Neural progenitor cell (in vitro differentiated cells): ENCODE measurements at regions not wholly inside any gene's neighbourhood (a gene's known extent, or its start where the extent isn't known, plus 50 kb on each side); places are given as distances from the start of the nearest gene placed in this dataset.
A peak's percentile ranks its signal among the peaks of the same experiment; 100 is the strongest.

Experiments
- DNase-seq: peaks from one replicate; pipeline ENCODE4 v3.0.0-alpha.2; 2016; ENCODE audit warnings: low spot score
- H2AFZ ChIP-seq: fragments of 200-600 bp; sonication (generic); replicated peaks from 2 replicates; pipeline ENCODE4 v1.6.1; 2016; ENCODE audit warnings: antibody characterized with exemption
- H3F3A ChIP-seq: fragments of 200-600 bp; sonication (generic); 2 replicates; pipeline ENCODE4 v1.6.1; 2016; ENCODE audit warnings: antibody characterized with exemption, low read depth
- H3K27ac ChIP-seq: fragments of 200-600 bp; sonication (generic); 2 replicates; pipeline ENCODE4 v1.5.1; 2016; ENCODE audit warnings: mild to moderate bottlenecking
- H3K27me3 ChIP-seq: fragments of 200-600 bp; sonication (generic); 2 replicates; pipeline ENCODE4 v1.6.1; 2016; ENCODE audit warnings: mild to moderate bottlenecking, moderate library complexity
- H3K36me3 ChIP-seq: fragments of 200-600 bp; sonication (generic); 2 replicates; pipeline ENCODE4 v1.5.1; 2016
- H3K4me1 ChIP-seq: fragments of 200-600 bp; sonication (generic); 2 replicates; pipeline ENCODE4 v1.6.1; 2016; ENCODE audit warnings: mixed run types
- H3K4me2 ChIP-seq: fragments of 200-600 bp; sonication (generic); 2 replicates; pipeline ENCODE4 v1.6.1; 2016
- H3K4me3 ChIP-seq: fragments of 200-600 bp; sonication (generic); 2 replicates; pipeline ENCODE4 v1.5.1; 2016
- H3K79me2 ChIP-seq: fragments of 200-600 bp; sonication (generic); 2 replicates; pipeline ENCODE4 v1.6.1; 2016; ENCODE audit warnings: low read depth
- H3K9ac ChIP-seq: fragments of 200-600 bp; sonication (generic); 2 replicates; pipeline ENCODE4 v1.6.1; 2016
- H3K9me3 ChIP-seq: fragments of 200-600 bp; sonication (generic); 2 replicates; pipeline ENCODE4 v1.5.1; 2016; ENCODE audit warnings: low read depth
- H4K20me1 ChIP-seq: fragments of 200-600 bp; sonication (generic); 2 replicates; pipeline ENCODE4 v1.6.1; 2016; ENCODE audit warnings: low read depth
- H3K27ac Mint-ChIP-seq: 3 replicates; pipeline ENCODE4 v1.8.0; 2021; ENCODE audit warnings: mixed read lengths
- H3K27me3 Mint-ChIP-seq: 2 replicates; pipeline ENCODE4 v1.8.0; 2022; ENCODE audit warnings: low read depth, mild to moderate bottlenecking, inconsistent platforms, moderate library complexity, mixed read lengths; ENCODE audit not compliant: insufficient read depth
- H3K36me3 Mint-ChIP-seq: 3 replicates; pipeline ENCODE4 v1.8.0; 2021; ENCODE audit warnings: mixed read lengths
- H3K4me1 Mint-ChIP-seq: 3 replicates; pipeline ENCODE4 v1.8.0; 2021; ENCODE audit warnings: mixed read lengths
- H3K4me3 Mint-ChIP-seq: 3 replicates; pipeline ENCODE4 v1.8.0; 2021; ENCODE audit warnings: mild to moderate bottlenecking, moderate library complexity, mixed read lengths
- H3K9me3 Mint-ChIP-seq: 3 replicates; pipeline ENCODE4 v1.8.0; 2020; ENCODE audit warnings: mixed read lengths
- EZH2 ChIP-seq: fragments of 200-600 bp; sonication (generic); IDR thresholded peaks from 2 replicates; pipeline ENCODE4 v1.6.1; 2017; ENCODE audit warnings: antibody characterized with exemption, mild to moderate bottlenecking, moderate library complexity
- EZH2phosphoT487 ChIP-seq: fragments of 200-600 bp; sonication (generic); IDR thresholded peaks from 2 replicates; pipeline ENCODE4 v1.6.1; 2017; ENCODE audit warnings: antibody characterized with exemption
- TF ChIP-seq, protein P1 (sequence below): fragments of 200-600 bp; sonication (generic); IDR thresholded peaks from 2 replicates; pipeline ENCODE4 v1.5.1; 2017; ENCODE audit warnings: antibody characterized with exemption, mild to moderate bottlenecking

DNA sequence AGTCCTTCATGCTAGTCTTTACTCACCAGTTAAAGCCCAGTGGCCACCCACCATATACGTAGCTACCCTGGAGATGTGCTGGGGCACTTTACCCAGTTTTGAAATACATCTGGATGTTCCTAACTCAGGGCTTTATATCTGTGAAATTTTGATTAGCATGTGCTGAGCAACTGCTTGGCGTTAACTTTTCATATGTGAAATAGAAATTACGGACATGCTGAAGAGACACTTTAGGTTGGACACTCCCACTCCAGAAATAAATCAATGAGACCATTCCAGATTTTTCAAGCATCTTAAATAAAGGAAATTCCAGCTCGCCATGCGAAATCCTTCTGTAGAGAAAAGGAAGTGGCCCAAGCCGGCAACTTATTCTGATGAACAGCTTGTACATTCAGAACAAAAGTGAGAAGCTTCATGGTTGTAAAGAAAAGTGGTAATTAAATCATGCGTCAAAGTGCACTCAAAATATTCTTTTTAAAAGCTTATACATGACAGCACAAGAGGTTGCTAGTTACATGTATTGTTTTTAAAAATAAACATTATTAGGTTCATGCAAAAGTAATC, 153.5 kb upstream of the ITGB1 start:
- TF ChIP-seq EZH2 (no peak), EZH2phosphoT487 (no peak)
- TF ChIP-seq, protein P1, sequence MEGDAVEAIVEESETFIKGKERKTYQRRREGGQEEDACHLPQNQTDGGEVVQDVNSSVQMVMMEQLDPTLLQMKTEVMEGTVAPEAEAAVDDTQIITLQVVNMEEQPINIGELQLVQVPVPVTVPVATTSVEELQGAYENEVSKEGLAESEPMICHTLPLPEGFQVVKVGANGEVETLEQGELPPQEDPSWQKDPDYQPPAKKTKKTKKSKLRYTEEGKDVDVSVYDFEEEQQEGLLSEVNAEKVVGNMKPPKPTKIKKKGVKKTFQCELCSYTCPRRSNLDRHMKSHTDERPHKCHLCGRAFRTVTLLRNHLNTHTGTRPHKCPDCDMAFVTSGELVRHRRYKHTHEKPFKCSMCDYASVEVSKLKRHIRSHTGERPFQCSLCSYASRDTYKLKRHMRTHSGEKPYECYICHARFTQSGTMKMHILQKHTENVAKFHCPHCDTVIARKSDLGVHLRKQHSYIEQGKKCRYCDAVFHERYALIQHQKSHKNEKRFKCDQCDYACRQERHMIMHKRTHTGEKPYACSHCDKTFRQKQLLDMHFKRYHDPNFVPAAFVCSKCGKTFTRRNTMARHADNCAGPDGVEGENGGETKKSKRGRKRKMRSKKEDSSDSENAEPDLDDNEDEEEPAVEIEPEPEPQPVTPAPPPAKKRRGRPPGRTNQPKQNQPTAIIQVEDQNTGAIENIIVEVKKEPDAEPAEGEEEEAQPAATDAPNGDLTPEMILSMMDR, result no peak
- H3K27ac ChIP-seq, result no peak overlapping the region
- Mint-ChIP-seq H3K9me3 (no peaks in the 10 kb centered on the region), H3K27me3 (no peaks in the 10 kb centered on the region), H3K4me3 (no peak overlapping the region), H3K4me1 (peaks cover 16% of the 10 kb centered on the region), H3K27ac (no peak overlapping the region), H3K36me3 (no peaks in the 10 kb centered on the region)
- H3K9me3 ChIP-seq, result no peaks in the 10 kb centered on the region
- no peak for DNase-seq
- no peaks in the 10 kb centered on the region for H3K27me3 ChIP-seq
- H3F3A ChIP-seq, result peaks cover 5% of the 10 kb centered on the region
- H3K36me3 ChIP-seq, result no peaks in the 10 kb centered on the region
- H2AFZ ChIP-seq, result no peak overlapping the region
- no peaks in the 10 kb centered on the region for H4K20me1 ChIP-seq
- H3K9ac ChIP-seq, result no peak overlapping the region
- H3K79me2 ChIP-seq, result no peaks in the 10 kb centered on the region
- H3K4me1 ChIP-seq, result peaks cover 16% of the 10 kb centered on the region
- no peak overlapping the region for H3K4me3 ChIP-seq
- H3K4me2 ChIP-seq, result no peak overlapping the region

DNA sequence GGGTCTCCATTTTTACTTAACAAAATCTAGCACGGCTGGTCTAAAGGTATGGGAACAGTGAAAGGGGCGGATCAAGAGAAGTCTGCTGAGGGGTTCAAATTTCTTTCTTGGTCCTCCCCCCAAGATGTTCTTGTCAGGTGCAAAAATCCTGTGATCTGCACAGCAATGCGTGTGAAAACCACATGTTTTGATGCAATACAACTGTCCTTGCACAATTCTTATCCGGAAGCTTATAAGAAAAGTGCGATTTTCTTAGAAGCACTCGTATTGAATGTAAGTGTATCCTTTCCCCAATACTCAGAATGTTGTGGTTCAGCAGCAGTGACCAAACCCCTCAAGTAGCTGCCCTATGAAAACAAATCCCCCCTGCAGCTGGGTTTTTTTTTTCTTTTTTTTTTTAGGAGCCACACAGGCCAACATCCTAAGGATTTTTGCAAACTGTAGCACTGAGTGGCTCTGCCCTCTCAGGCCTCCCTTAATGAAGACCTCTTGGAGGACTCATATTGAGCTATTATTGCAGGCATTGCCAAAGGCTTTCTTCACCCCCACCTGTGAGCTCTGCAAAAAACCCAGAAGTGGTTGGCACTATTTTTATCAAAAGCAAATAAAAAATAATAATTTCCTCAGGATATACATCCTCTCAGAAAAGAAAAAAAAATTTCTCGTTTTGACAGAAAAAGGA, 151.9 kb upstream of the ITGB1 start:
- no peaks in the 10 kb centered on the region for H3K36me3 Mint-ChIP-seq
- peak overlapping the region; percentile 77 for H2AFZ ChIP-seq

DNA sequence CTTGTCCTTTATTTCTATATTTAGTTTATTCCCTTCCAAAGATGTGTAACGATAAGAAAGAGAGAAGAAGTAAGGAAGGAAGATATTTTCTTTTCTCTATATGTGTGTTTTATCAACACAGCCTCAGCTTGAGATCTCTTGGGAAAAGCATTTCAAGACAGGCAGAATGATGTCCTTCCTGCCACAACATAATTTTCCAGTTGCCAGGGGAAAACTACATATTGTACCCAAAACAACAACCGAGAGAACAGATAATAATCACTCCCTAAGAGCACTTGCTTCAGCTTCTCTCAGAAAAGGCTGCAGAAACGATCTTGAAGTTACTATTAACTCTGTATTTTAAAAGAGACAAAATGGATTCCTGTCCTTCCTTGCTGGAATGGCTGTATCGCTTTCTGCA, 151.4 kb upstream of the ITGB1 start:
- Histone ChIP-seq H3K4me2 (no peak overlapping the region), H3K27me3 (no peaks in the 10 kb centered on the region), H3K36me3 (no peaks in the 10 kb centered on the region), H3K4me1 (peaks cover 14% of the 10 kb centered on the region), H3K79me2 (no peaks in the 10 kb centered on the region), H3F3A (peaks cover 5% of the 10 kb centered on the region), H2AFZ (peak overlapping the region; percentile 77), H4K20me1 (no peaks in the 10 kb centered on the region), H3K27ac (no peak overlapping the region), H3K9me3 (no peaks in the 10 kb centered on the region), H3K4me3 (no peak overlapping the region), H3K9ac (no peak overlapping the region)
- no peak for DNase-seq
- no peak for TF ChIP-seq EZH2
- no peak overlapping the region for H3K4me3 Mint-ChIP-seq
- peaks cover 9% of the 10 kb centered on the region for H3K9me3 Mint-ChIP-seq
- no peaks in the 10 kb centered on the region for H3K36me3 Mint-ChIP-seq
- H3K27ac Mint-ChIP-seq, result no peak overlapping the region
- peaks cover 11% of the 10 kb centered on the region for H3K4me1 Mint-ChIP-seq
- H3K27me3 Mint-ChIP-seq, result no peaks in the 10 kb centered on the region

More for the DNA sequence above, 151.9 kb upstream of the ITGB1 start:
- TF ChIP-seq, protein P1, result no peak
- no peak for TF ChIP-seq EZH2
- TF ChIP-seq EZH2phosphoT487, result no peak
- Histone ChIP-seq H3K4me1 (peaks cover 16% of the 10 kb centered on the region), H4K20me1 (no peaks in the 10 kb centered on the region), H3F3A (peaks cover 5% of the 10 kb centered on the region), H3K27me3 (no peaks in the 10 kb centered on the region), H3K27ac (no peak overlapping the region), H3K4me3 (no peak overlapping the region), H3K9ac (no peak overlapping the region), H3K79me2 (no peaks in the 10 kb centered on the region), H3K36me3 (no peaks in the 10 kb centered on the region), H3K4me2 (no peak overlapping the region), H3K9me3 (no peaks in the 10 kb centered on the region)
- no peaks in the 10 kb centered on the region for H3K27me3 Mint-ChIP-seq
- DNase-seq, result no peak
- no peak overlapping the region for H3K4me3 Mint-ChIP-seq
- peaks cover 7% of the 10 kb centered on the region for H3K9me3 Mint-ChIP-seq
- H3K27ac Mint-ChIP-seq, result no peak overlapping the region
- peaks cover 11% of the 10 kb centered on the region for H3K4me1 Mint-ChIP-seq

DNA sequence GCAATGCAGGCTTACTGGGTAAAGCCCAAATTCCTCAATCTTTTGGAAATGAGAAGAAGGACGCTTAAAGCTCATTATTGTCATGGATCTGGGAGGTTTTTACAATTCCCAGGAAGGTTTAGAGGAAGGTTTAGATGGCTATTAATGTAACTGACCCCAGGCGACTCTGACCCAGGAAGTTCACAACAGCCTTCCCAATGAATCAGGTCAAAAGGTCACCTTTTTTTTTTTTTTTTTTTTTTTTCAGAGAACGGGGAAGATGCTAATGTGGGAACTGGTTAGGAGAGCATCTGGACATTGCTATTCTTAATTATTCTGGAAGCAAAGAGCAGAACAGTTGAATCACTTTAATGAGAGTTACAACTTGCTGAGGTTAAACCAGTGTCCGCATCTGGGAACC, 149.9 kb upstream of the ITGB1 start:
- H3K9me3 ChIP-seq, result no peaks in the 10 kb centered on the region

More for the DNA sequence above, 149.9 kb upstream of the ITGB1 start:
- no peak for DNase-seq
- no peak overlapping the region for H3K9ac ChIP-seq
- H3K4me3 ChIP-seq, result no peak overlapping the region
- H3F3A ChIP-seq, result peaks cover 5% of the 10 kb centered on the region
- H3K4me1 ChIP-seq, result peaks cover 9% of the 10 kb centered on the region
- H3K79me2 ChIP-seq, result no peaks in the 10 kb centered on the region
- H3K27ac ChIP-seq, result no peak overlapping the region
- peaks cover 12% of the 10 kb centered on the region for H3K9me3 Mint-ChIP-seq
- no peaks in the 10 kb centered on the region for H4K20me1 ChIP-seq
- no peak overlapping the region for H2AFZ ChIP-seq
- TF ChIP-seq, protein P1, result no peak
- TF ChIP-seq EZH2, result no peak
- TF ChIP-seq EZH2phosphoT487, result no peak
- H3K36me3 Mint-ChIP-seq, result no peaks in the 10 kb centered on the region
- H3K36me3 ChIP-seq, result no peaks in the 10 kb centered on the region
- no peak overlapping the region for H3K27ac Mint-ChIP-seq
- no peaks in the 10 kb centered on the region for H3K27me3 Mint-ChIP-seq
- peaks cover 11% of the 10 kb centered on the region for H3K4me1 Mint-ChIP-seq
- H3K4me2 ChIP-seq, result peak overlapping the region; percentile 24
- no peaks in the 10 kb centered on the region for H3K27me3 ChIP-seq
- H3K4me3 Mint-ChIP-seq, result no peak overlapping the region
